Body of pancreas (tissue), 4 donors: ENCODE measurements at regions not wholly inside any gene's neighbourhood (a gene's known extent, or its start where the extent isn't known, plus 50 kb on each side); places are given as distances from the start of the nearest gene placed in this dataset.

Experiments used
- ATAC-seq: fragments of 150-250 bp; one replicate; pipeline ENCODE4 v1.9.1; 2016
- DNase-seq, 4 donors: peaks; one replicate each; pipeline ENCODE4 v3.0.0-alpha.2; 2019
- H3K27ac ChIP-seq, 4 donors: fragments of 200-600 bp; sonication (generic); 1 replicate in 3 of 4; 2 replicates in 1 of 4; pipeline versions ENCODE4 v1.5.1 to v1.6.1; 2016 to 2019; ENCODE audit warnings: mild to moderate bottlenecking in 1 of 4, mixed read lengths in 1 of 4, moderate library complexity in 1 of 4
- H3K27me3 ChIP-seq, 2 donors: fragments of 200-600 bp; sonication (generic); one replicate each; pipeline ENCODE4 v1.6.0; 2016; ENCODE audit warnings: mild to moderate bottlenecking in 1 of 2
- H3K36me3 ChIP-seq, 2 donors: fragments of 200-600 bp; sonication (generic); replicated peaks in 1 of 2; 2 replicates each; pipeline ENCODE4 v1.5.1; 2016; ENCODE audit warnings: low read depth in 2 of 2; ENCODE audit not compliant: insufficient read depth in 1 of 2
- H3K4me1 ChIP-seq: fragments of 200-600 bp; sonication (generic); one replicate; pipeline ENCODE4 v1.6.0; 2016
- H3K4me3 ChIP-seq, 2 donors: fragments of 200-600 bp; sonication (generic); 1 replicate in 1 of 2; 2 replicates in 1 of 2; pipeline ENCODE4 v1.5.1; 2016 to 2019
- H3K9me3 ChIP-seq, 3 donors: fragments of 200-600 bp; sonication (generic); 1 replicate in 2 of 3; 2 replicates in 1 of 3; pipeline ENCODE4 v1.5.1; 2016
- POLR2A ChIP-seq, 3 donors: fragments of 450-650 bp; IDR thresholded peaks; one replicate each; pipeline ENCODE4 v1.6.1; 2016; ENCODE audit warnings: antibody characterized with exemption in 3 of 3, mild to moderate bottlenecking in 2 of 3
- WGBS, 2 donors: methylation state at CpG; one replicate each; pipeline ENCODE4 v1.1.5; 2017; 5-methylcytosine and 5-hydroxymethylcytosine counted together
- intact Hi-C: fragments of 100-400 bp; cut with DNase I; formaldehyde crosslinking; loops from one replicate; pipeline ENCODE4 v1.15.1; 2023
- TF ChIP-seq, protein P1 (sequence below), 7 experiments: fragments of 450-650 bp in 4 of 7; fragments of 200-600 bp in 3 of 7; sonication (generic) in 3 of 7; IDR thresholded peaks; one replicate each; pipeline ENCODE4 v1.5.1; 2016 to 2019; ENCODE audit warnings: antibody characterized with exemption in 7 of 7

DNA sequence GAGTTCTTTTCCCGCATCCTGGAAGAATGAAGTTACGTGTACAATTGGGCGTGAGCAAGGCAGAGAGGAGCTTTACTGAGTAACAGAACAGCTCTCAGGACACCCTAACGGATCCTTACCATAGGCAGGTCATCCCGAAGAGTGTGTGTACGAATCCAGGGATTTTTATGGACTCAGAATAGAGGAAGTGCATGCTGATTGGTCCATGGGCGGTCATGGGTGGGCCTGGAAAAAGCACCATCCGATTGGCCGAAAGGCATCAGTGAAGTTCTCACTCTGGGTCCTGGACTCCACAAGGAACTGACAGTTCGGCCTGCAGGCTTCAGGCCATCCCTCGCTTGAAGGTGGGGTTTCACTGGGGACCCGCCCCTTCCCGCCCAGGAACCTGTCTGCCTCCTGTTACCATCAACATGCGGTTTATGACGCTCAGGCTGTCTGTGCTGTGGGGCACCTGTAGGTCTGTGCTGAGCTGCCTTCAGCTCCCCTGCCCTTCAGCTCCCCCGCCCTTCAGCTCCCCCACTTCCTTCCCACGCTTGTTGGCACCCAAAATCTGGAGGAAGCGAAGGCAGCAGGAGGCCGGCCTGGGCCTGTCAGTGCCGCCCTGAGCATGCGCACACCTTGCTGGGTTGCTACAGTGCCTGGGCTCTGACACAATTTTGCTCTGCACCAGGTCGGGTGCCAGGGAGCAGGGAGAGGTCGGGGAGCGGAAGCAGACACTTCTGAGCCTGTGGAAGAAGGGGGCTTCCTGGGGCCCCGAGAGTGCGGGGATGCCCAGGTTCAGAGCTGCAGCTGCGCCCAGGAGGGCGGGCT lies 57.9 kb upstream of the MANEA start:
- no peak overlapping the region for H3K27ac ChIP-seq
- no peaks in the 10 kb centered on the region for H3K27me3 ChIP-seq
- no peaks in the 10 kb centered on the region for H3K36me3 ChIP-seq
- no peak for ATAC-seq
- DNase-seq = no peak
- H3K4me3 ChIP-seq = no peak overlapping the region
- H3K9me3 ChIP-seq = no peaks in the 10 kb centered on the region
- intact Hi-C loops = no loop called here
- TF ChIP-seq, protein P1, sequence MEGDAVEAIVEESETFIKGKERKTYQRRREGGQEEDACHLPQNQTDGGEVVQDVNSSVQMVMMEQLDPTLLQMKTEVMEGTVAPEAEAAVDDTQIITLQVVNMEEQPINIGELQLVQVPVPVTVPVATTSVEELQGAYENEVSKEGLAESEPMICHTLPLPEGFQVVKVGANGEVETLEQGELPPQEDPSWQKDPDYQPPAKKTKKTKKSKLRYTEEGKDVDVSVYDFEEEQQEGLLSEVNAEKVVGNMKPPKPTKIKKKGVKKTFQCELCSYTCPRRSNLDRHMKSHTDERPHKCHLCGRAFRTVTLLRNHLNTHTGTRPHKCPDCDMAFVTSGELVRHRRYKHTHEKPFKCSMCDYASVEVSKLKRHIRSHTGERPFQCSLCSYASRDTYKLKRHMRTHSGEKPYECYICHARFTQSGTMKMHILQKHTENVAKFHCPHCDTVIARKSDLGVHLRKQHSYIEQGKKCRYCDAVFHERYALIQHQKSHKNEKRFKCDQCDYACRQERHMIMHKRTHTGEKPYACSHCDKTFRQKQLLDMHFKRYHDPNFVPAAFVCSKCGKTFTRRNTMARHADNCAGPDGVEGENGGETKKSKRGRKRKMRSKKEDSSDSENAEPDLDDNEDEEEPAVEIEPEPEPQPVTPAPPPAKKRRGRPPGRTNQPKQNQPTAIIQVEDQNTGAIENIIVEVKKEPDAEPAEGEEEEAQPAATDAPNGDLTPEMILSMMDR (IDR thresholded peaks at IDR 0.05) = no peak
- TF ChIP-seq POLR2A (IDR thresholded peaks at IDR 0.05) = no peak
- H3K4me1 ChIP-seq = no peaks in the 10 kb centered on the region
- 90 to 95% methylated on average over 26 of the region's 28 CpGs for WGBS, 2 donors

DNA sequence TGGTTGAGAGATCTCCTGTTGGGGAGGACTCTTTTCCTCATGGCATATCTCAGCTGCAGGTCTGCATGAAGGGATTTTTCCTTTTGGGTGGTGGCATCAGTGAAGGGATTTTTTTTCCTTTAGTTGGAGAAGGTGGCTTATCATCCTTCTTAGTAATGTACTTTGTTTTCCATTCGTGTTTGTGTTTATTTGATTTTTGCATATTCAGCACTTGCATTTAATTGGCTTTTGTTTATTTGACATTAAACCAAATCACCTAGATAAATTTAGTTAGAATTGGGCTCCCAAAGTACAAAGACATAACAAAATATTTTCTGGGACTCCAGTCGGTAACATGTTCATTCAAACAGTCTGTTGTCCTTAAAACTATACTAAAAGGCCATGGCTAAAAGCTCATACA lies 56.2 kb upstream of the MANEA start:
- Histone ChIP-seq H3K4me3 (no peak overlapping the region), H3K36me3 (no peaks in the 10 kb centered on the region), H3K27ac (no peak overlapping the region), H3K27me3 (no peaks in the 10 kb centered on the region), H3K9me3 (no peaks in the 10 kb centered on the region), H3K4me1 (no peaks in the 10 kb centered on the region)
- DNase-seq (no peak), ATAC-seq (no peak)
- intact Hi-C loops = no loop called here
- TF ChIP-seq POLR2A (IDR thresholded peaks at IDR 0.05) = no peak
- TF ChIP-seq, protein P1 (IDR thresholded peaks at IDR 0.05) = no peak
- WGBS, 2 donors = 25% methylated on average over 2 of the region's 2 CpGs
